ENCODE measurements at regions not wholly inside any gene's neighbourhood (a gene's known extent, or its start where the extent isn't known, plus 50 kb on each side); places are given as distances from the start of the nearest gene placed in this dataset.

GRCh38 chr2:225920621-225921220 is 521.2 kb downstream of the NYAP2 start:
- Histone ChIP-seq H3K4me2 (ENCODE audit: extremely low read depth, insufficient read depth, low read length) (no peak overlapping the region), H3K9ac (ENCODE audit: insufficient read depth, low read length) (no peak overlapping the region), H3K79me2 (ENCODE audit: control insufficient read depth, insufficient read depth, low read length) (no peaks in the 10 kb centered on the region), H3K9me3 (ENCODE audit: control insufficient read depth, insufficient read depth, low read depth, low read length) (no peaks in the 10 kb centered on the region), H3K4me1 (ENCODE audit: control insufficient read depth, extremely low read depth, insufficient read depth, low read length) (no peaks in the 10 kb centered on the region), H2AFZ (ENCODE audit: low read length) (no peak overlapping the region), H3K4me3 (replicated peaks in 1 of 4; ENCODE audit: control extremely low read depth in 1 of 4, insufficient read depth in 1 of 4, low read depth in 3 of 4, low read length in 4 of 4) (no peak overlapping the region), H3K36me3 (ENCODE audit: control insufficient read depth, insufficient read depth, low read length) (no peaks in the 10 kb centered on the region), H3K27me3 (ENCODE audit: control insufficient read depth, insufficient read depth, low read length) (no peaks in the 10 kb centered on the region), H4K20me1 (ENCODE audit: control insufficient read depth, extremely low read depth, insufficient read depth, low read length) (no peaks in the 10 kb centered on the region), H3K27ac (ENCODE audit: insufficient read depth, low read length) (no peak overlapping the region)
- peak in 1 of 2 donors; percentile 76 for DNase-seq (ENCODE audit: low read depth in 2 of 2)
- TF ChIP-seq EZH2 (IDR thresholded peaks at IDR 0.05; ENCODE audit: low read length, missing control alignments) = no peak
- no peak for TF ChIP-seq CTCF (conservative IDR thresholded peaks at IDR 0.05 in 1 of 2, IDR thresholded peaks at IDR 0.05 in 1 of 2; ENCODE audit: low read depth in 1 of 2, low read length in 2 of 2)

- Histone ChIP-seq H3K79me2 (ENCODE audit: control insufficient read depth, insufficient read depth, low read length) (no peaks in the 10 kb centered on the region), H3K9ac (ENCODE audit: insufficient read depth, low read length) (no peak overlapping the region), H3K36me3 (ENCODE audit: control insufficient read depth, insufficient read depth, low read length) (no peaks in the 10 kb centered on the region), H4K20me1 (ENCODE audit: control insufficient read depth, extremely low read depth, insufficient read depth, low read length) (no peaks in the 10 kb centered on the region), H3K27me3 (ENCODE audit: control insufficient read depth, insufficient read depth, low read length) (no peaks in the 10 kb centered on the region), H3K27ac (ENCODE audit: insufficient read depth, low read length) (no peak overlapping the region), H3K4me3 (replicated peaks in 1 of 4; ENCODE audit: control extremely low read depth in 1 of 4, insufficient read depth in 1 of 4, low read depth in 3 of 4, low read length in 4 of 4) (no peak overlapping the region), H3K4me1 (ENCODE audit: control insufficient read depth, extremely low read depth, insufficient read depth, low read length) (no peaks in the 10 kb centered on the region), H3K4me2 (ENCODE audit: extremely low read depth, insufficient read depth, low read length) (no peak overlapping the region), H2AFZ (ENCODE audit: low read length) (no peak overlapping the region), H3K9me3 (ENCODE audit: control insufficient read depth, insufficient read depth, low read depth, low read length) (no peaks in the 10 kb centered on the region)
- TF ChIP-seq EZH2 (IDR thresholded peaks at IDR 0.05; ENCODE audit: low read length, missing control alignments) (no peak), CTCF (conservative IDR thresholded peaks at IDR 0.05 in 1 of 2, IDR thresholded peaks at IDR 0.05 in 1 of 2; ENCODE audit: low read depth in 1 of 2, low read length in 2 of 2) (no peak)
- no peak for DNase-seq (ENCODE audit: low read depth in 2 of 2)
These were observed 517.2 kb downstream of the NYAP2 start for GRCh38 chr2:225916692-225917091.

GRCh38 chr2:225911019-225911418 is 511.5 kb downstream of the NYAP2 start:
- DNase-seq (ENCODE audit: low read depth in 2 of 2) = peak in 1 of 2 donors; percentile 58
- no peaks in the 10 kb centered on the region for H3K79me2 ChIP-seq (ENCODE audit: control insufficient read depth, insufficient read depth, low read length)
- H3K27ac ChIP-seq (ENCODE audit: insufficient read depth, low read length) = no peak overlapping the region
- H3K9ac ChIP-seq (ENCODE audit: insufficient read depth, low read length) = no peak overlapping the region
- H3K27me3 ChIP-seq (ENCODE audit: control insufficient read depth, insufficient read depth, low read length) = no peaks in the 10 kb centered on the region
- no peaks in the 10 kb centered on the region for H4K20me1 ChIP-seq (ENCODE audit: control insufficient read depth, extremely low read depth, insufficient read depth, low read length)
- no peak for TF ChIP-seq EZH2 (IDR thresholded peaks at IDR 0.05; ENCODE audit: low read length, missing control alignments)
- no peak for TF ChIP-seq CTCF (conservative IDR thresholded peaks at IDR 0.05 in 1 of 2, IDR thresholded peaks at IDR 0.05 in 1 of 2; ENCODE audit: low read depth in 1 of 2, low read length in 2 of 2)
- no peak overlapping the region for H3K4me2 ChIP-seq (ENCODE audit: extremely low read depth, insufficient read depth, low read length)
- H3K36me3 ChIP-seq (ENCODE audit: control insufficient read depth, insufficient read depth, low read length) = no peaks in the 10 kb centered on the region
- H2AFZ ChIP-seq (ENCODE audit: low read length) = no peak overlapping the region
- no peaks in the 10 kb centered on the region for H3K4me1 ChIP-seq (ENCODE audit: control insufficient read depth, extremely low read depth, insufficient read depth, low read length)
- no peaks in the 10 kb centered on the region for H3K9me3 ChIP-seq (ENCODE audit: control insufficient read depth, insufficient read depth, low read depth, low read length)
- no peak overlapping the region for H3K4me3 ChIP-seq (replicated peaks in 1 of 4; ENCODE audit: control extremely low read depth in 1 of 4, insufficient read depth in 1 of 4, low read depth in 3 of 4, low read length in 4 of 4)
